A549 (cell line): ENCODE measurements at regions not wholly inside any gene's neighbourhood (a gene's known extent, or its start where the extent isn't known, plus 50 kb on each side); places are given as distances from the start of the nearest gene placed in this dataset.

Experiments used
- ATAC-seq, 2 experiments: fragments of 200-7000 bp in 1 of 2; fragments of >200 bp in 1 of 2; cut with Nextera tagmentation in 1 of 2; cut with Tn5 transposase in 1 of 2; 3 replicates each; pipeline versions ENCODE4 v1.8.0 to v1.9.1; 2018 to 2020; ENCODE audit warnings: mild to moderate bottlenecking in 1 of 2, moderate library complexity in 1 of 2
- CTCF ChIA-PET: fragments of 300-600 bp; sonication (Branson Sonifier 250); formaldehyde crosslinking; extraction: SDS; loops from one replicate; lab custom pipeline; 2021; ENCODE audit warnings: antibody characterized with exemption, inconsistent platforms; lab: Yijun Ruan, JAX
- POLR2A ChIA-PET: fragments of 350-600 bp; formaldehyde crosslinking; extraction: SDS; loops from one replicate; lab custom pipeline; 2021; ENCODE audit warnings: antibody characterized with exemption, inconsistent platforms; lab: Yijun Ruan, JAX
- DNase-seq, 2 experiments: peaks; one replicate each; pipeline versions ENCODE4 v3.0.0 to v3.0.0-alpha.2; 2011 to 2016; ENCODE audit warnings: low read depth in 1 of 2, low spot score in 1 of 2
- FAIRE-seq: peaks from 2 replicates; lab custom pipeline; 2011; peaks lifted over from hg19 to GRCh38; lab: Jason Lieb, UNC
- H3K27ac ChIP-seq, 2 experiments: fragments of >200 bp; sonication (Bioruptor Twin); formaldehyde crosslinking; 3 replicates each; pipeline ENCODE4 v1.5.1; 2016 to 2017
- H3K4me1 ChIP-seq: fragments of >200 bp; sonication (Bioruptor Twin); formaldehyde crosslinking; 3 replicates; pipeline ENCODE4 v1.6.1; 2016
- H3K4me2 ChIP-seq: fragments of >200 bp; sonication (Bioruptor Twin); formaldehyde crosslinking; 3 replicates; pipeline ENCODE4 v1.6.1; 2016
- H3K4me3 ChIP-seq: fragments of >200 bp; sonication (Bioruptor Twin); formaldehyde crosslinking; 3 replicates; pipeline ENCODE4 v1.5.1; 2016
- H3K9me3 ChIP-seq: fragments of >200 bp; sonication (Bioruptor Twin); formaldehyde crosslinking; 3 replicates; pipeline ENCODE4 v1.6.1; 2016
- ATOH8 ChIP-seq: fragments of 250-450 bp; sonication (Bioruptor Pico); IDR thresholded peaks from 2 replicates; pipeline ENCODE4 v1.5.0; 2020; ENCODE audit warnings: low read depth, mild to moderate bottlenecking, moderate library complexity
- BCL3 ChIP-seq: fragments of >200 bp; sonication (Bioruptor Twin); formaldehyde crosslinking; IDR thresholded peaks from 3 replicates; pipeline ENCODE4 v1.6.1; 2016
- BHLHE40 ChIP-seq: IDR thresholded peaks from 2 replicates; pipeline ENCODE4 v1.6.1; 2012; ENCODE audit warnings: low read depth, low read length, inconsistent platforms
- CBX8 ChIP-seq: fragments of 200-600 bp; sonication (generic); IDR thresholded peaks from 2 replicates; pipeline ENCODE4 v1.6.1; 2016
- CHD2 ChIP-seq: fragments of 150-350 bp; IDR thresholded peaks from 2 replicates; pipeline ENCODE4 v1.6.1; 2014; ENCODE audit warnings: low read length; ENCODE audit not compliant: partially characterized antibody
- FOSB ChIP-seq: fragments of 250-450 bp; sonication (Bioruptor Pico); IDR thresholded peaks from 2 replicates; pipeline ENCODE4 v1.5.0; 2020; ENCODE audit warnings: mild to moderate bottlenecking, moderate library complexity
- FOSL2 ChIP-seq, 2 experiments: fragments of 450-650 bp in 1 of 2; fragments of >200 bp in 1 of 2; sonication (Bioruptor Twin) in 1 of 2; formaldehyde crosslinking; IDR thresholded peaks; 2 replicates each; pipeline versions ENCODE4 v1.5.0 to v1.6.1; 2016 to 2020; ENCODE audit warnings: mild to moderate bottlenecking in 1 of 2, moderate library complexity in 1 of 2
- FOXS1 ChIP-seq: fragments of 250-450 bp; sonication (Bioruptor Pico); IDR thresholded peaks from 2 replicates; pipeline ENCODE4 v1.5.0; 2020; ENCODE audit warnings: mild to moderate bottlenecking, moderate library complexity
- GATA3 ChIP-seq: IDR thresholded peaks from 2 replicates; pipeline ENCODE4 v1.6.1; 2012; ENCODE audit warnings: borderline replicate concordance
- HES2 ChIP-seq: fragments of >200 bp; sonication (Bioruptor Twin); formaldehyde crosslinking; IDR thresholded peaks from 2 replicates; pipeline ENCODE4 v1.6.1; 2016
- HEYL ChIP-seq: fragments of 250-450 bp; sonication (Bioruptor Pico); IDR thresholded peaks from 2 replicates; pipeline ENCODE4 v1.8.0; 2021; ENCODE audit warnings: mild to moderate bottlenecking, moderate library complexity
- HOXB5 ChIP-seq: fragments of 250-450 bp; sonication (Bioruptor Pico); IDR thresholded peaks from 2 replicates; pipeline ENCODE4 v1.5.0; 2020; ENCODE audit warnings: mild to moderate bottlenecking, moderate library complexity
- JUNB ChIP-seq: fragments of >200 bp; sonication (Bioruptor Twin); formaldehyde crosslinking; IDR thresholded peaks from 2 replicates; pipeline ENCODE4 v1.6.1; 2016
- KDM5A ChIP-seq: fragments of 200-600 bp; sonication (generic); IDR thresholded peaks from 2 replicates; pipeline ENCODE4 v1.6.1; 2016; ENCODE audit warnings: antibody characterized with exemption, mild to moderate bottlenecking
- MAZ ChIP-seq: fragments of 150-350 bp; IDR thresholded peaks from 2 replicates; pipeline ENCODE4 v1.6.1; 2014; ENCODE audit warnings: antibody characterized with exemption, low read depth, low read length, borderline replicate concordance
- MYC ChIP-seq: IDR thresholded peaks from 2 replicates; pipeline ENCODE4 v1.6.1; 2012; ENCODE audit warnings: mild to moderate bottlenecking, inconsistent platforms, low read length, improper control_type of control experiment, borderline replicate concordance
- PBX3 ChIP-seq: IDR thresholded peaks from 2 replicates; pipeline ENCODE4 v1.6.1; 2012
- PHF8 ChIP-seq: fragments of 200-600 bp; sonication (generic); IDR thresholded peaks from 2 replicates; pipeline ENCODE4 v1.6.1; 2016; ENCODE audit warnings: low read depth, mild to moderate bottlenecking, antibody characterized with exemption, moderate library complexity, borderline replicate concordance
- RAD21 ChIP-seq, 2 experiments: fragments of >200 bp in 1 of 2; sonication (Bioruptor Twin) in 1 of 2; formaldehyde crosslinking in 1 of 2; IDR thresholded peaks in 1 of 2; conservative IDR thresholded peaks in 1 of 2; 2 replicates in 1 of 2; 3 replicates in 1 of 2; pipeline ENCODE4 v1.6.1; 2012 to 2018; ENCODE audit warnings: inconsistent platforms in 1 of 2
- RCOR1 ChIP-seq: fragments of 150-350 bp; IDR thresholded peaks from 2 replicates; pipeline ENCODE4 v1.6.1; 2014; ENCODE audit warnings: antibody characterized with exemption, low read length, low read depth
- RNF2 ChIP-seq: fragments of 200-600 bp; sonication (generic); IDR thresholded peaks from 2 replicates; pipeline ENCODE4 v1.6.1; 2016; ENCODE audit warnings: low read depth, mild to moderate bottlenecking, antibody characterized with exemption, moderate library complexity, borderline replicate concordance
- SREBF2 ChIP-seq: fragments of 450-650 bp; IDR thresholded peaks from 2 replicates; pipeline ENCODE4 v1.6.1; 2014; ENCODE audit warnings: mild to moderate bottlenecking, moderate library complexity
- ZC3H11A ChIP-seq: fragments of 450-650 bp; IDR thresholded peaks from 2 replicates; pipeline ENCODE4 v1.6.1; 2014; ENCODE audit warnings: antibody characterized with exemption, mild to moderate bottlenecking
- WGBS: methylation state at CpG from one replicate; pipeline ENCODE4 v1.1.6; 2017; ENCODE audit errors: missing lambda C conversion rate; 5-methylcytosine and 5-hydroxymethylcytosine counted together

- WGBS, result no CpG with 5 or more reads among the region's 2 CpGs
- no peak overlapping the region for H3K4me3 ChIP-seq
- DNase-seq, result no peak
- no peak for TF ChIP-seq SREBF2
- TF ChIP-seq JUNB, result no peak
- no peak for TF ChIP-seq MYC
- no peak for TF ChIP-seq FOSL2 (IDR thresholded peaks at IDR 0.05)
- no peak for TF ChIP-seq FOSL2 (CRISPR knock-in tag; IDR thresholded peaks at IDR 0.05)
- H3K27ac ChIP-seq, result no peak overlapping the region
- CTCF ChIA-PET, result no interaction called here
- POLR2A ChIA-PET, result no interaction called here
- no peak overlapping the region for H3K4me2 ChIP-seq
- H3K9me3 ChIP-seq, result no peaks in the 10 kb centered on the region
- H3K4me1 ChIP-seq, result no peaks in the 10 kb centered on the region
- no peak for FAIRE-seq
- ATAC-seq, result no peak
These were observed 935.7 kb upstream of the PRMT6 start for GRCh38 chr1:106120789-106121188.

GRCh38 chr1:106121728-106122127, 934.7 kb upstream of the PRMT6 start:
- H3K4me3 ChIP-seq, result no peak overlapping the region
- no peaks in the 10 kb centered on the region for H3K9me3 ChIP-seq
- TF ChIP-seq GATA3 (no peak), HOXB5 (no peak), CBX8 (no peak), PBX3 (no peak), FOXS1 (CRISPR knock-in tag) (no peak), HES2 (no peak), PHF8 (no peak), CHD2 (no peak), BCL3 (no peak), BHLHE40 (no peak), KDM5A (no peak), RNF2 (no peak), ATOH8 (CRISPR knock-in tag) (no peak), FOSB (CRISPR knock-in tag) (no peak), JUNB (no peak), RAD21 (conservative IDR thresholded peaks at IDR 0.05 in 1 of 2, IDR thresholded peaks at IDR 0.05 in 1 of 2) (no peak)
- ChIA-PET CTCF (no interaction called here), POLR2A (no interaction called here)
- DNase-seq (no peak), FAIRE-seq (no peak), ATAC-seq (no peak)
- no peak overlapping the region for H3K27ac ChIP-seq
- 0% methylated on average over 1 of the region's 6 CpGs for WGBS
- no peak overlapping the region for H3K4me2 ChIP-seq
- H3K4me1 ChIP-seq, result no peaks in the 10 kb centered on the region

- ChIA-PET CTCF (no interaction called here), POLR2A (no interaction called here)
- Histone ChIP-seq H3K27ac (no peak overlapping the region), H3K4me2 (no peak overlapping the region), H3K9me3 (no peaks in the 10 kb centered on the region), H3K4me1 (no peaks in the 10 kb centered on the region), H3K4me3 (no peak overlapping the region)
- TF ChIP-seq ZC3H11A (no peak), KDM5A (no peak), BCL3 (no peak), HEYL (CRISPR knock-in tag) (no peak), CBX8 (no peak), RCOR1 (no peak), FOSB (CRISPR knock-in tag) (no peak), MAZ (no peak), HOXB5 (no peak)
- ATAC-seq (no peak), DNase-seq (no peak), FAIRE-seq (no peak)
- WGBS, result 2% methylated on average over 3 of the region's 3 CpGs
These were observed 921.9 kb upstream of the PRMT6 start for GRCh38 chr1:106134561-106134960.
